Transverse colon (tissue), 4 donors: ENCODE measurements at regions not wholly inside any gene's neighbourhood (a gene's known extent, or its start where the extent isn't known, plus 50 kb on each side); places are given as distances from the start of the nearest gene placed in this dataset.

Experiments used
- POLR2A ChIP-seq: fragments of 450-650 bp; IDR thresholded peaks from one replicate; pipeline ENCODE4 v1.6.1; 2016; ENCODE audit warnings: antibody characterized with exemption, mild to moderate bottlenecking, moderate library complexity
- POLR2AphosphoS5 ChIP-seq, 3 donors: sonication (generic); formaldehyde crosslinking; IDR thresholded peaks; one replicate each; pipeline ENCODE4 v1.6.1; 2016; ENCODE audit warnings: antibody characterized with exemption in 3 of 3
- TF ChIP-seq, protein P1 (sequence below), 5 experiments: fragments of 200-600 bp in 3 of 5; fragments of 450-650 bp in 2 of 5; sonication (generic) in 3 of 5; IDR thresholded peaks; 1 replicate in 2 of 5; 2 replicates in 3 of 5; pipeline ENCODE4 v1.5.1; 2016 to 2017; ENCODE audit warnings: antibody characterized with exemption in 5 of 5, inconsistent platforms in 3 of 5, mild to moderate bottlenecking in 2 of 5, moderate library complexity in 1 of 5

DNA sequence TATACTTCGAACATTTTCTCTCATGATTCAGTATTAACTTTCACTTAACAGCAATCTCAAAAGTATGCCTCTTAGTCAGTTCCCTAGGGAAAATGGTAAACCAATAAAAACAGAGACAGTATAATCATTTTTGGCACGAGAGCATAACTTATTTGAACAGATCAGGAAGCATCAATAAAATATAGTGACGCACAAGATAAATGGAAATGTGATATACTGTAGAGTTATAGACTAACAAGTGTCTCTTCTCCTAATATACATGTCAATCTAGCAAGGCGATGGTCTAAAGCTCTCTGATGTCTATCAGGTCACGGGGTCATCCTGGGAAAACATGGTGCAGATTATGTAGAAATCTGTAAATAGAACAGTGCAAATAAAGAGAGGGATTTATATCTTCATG is 131.6 kb downstream of the HGF start:
- TF ChIP-seq, protein P1, sequence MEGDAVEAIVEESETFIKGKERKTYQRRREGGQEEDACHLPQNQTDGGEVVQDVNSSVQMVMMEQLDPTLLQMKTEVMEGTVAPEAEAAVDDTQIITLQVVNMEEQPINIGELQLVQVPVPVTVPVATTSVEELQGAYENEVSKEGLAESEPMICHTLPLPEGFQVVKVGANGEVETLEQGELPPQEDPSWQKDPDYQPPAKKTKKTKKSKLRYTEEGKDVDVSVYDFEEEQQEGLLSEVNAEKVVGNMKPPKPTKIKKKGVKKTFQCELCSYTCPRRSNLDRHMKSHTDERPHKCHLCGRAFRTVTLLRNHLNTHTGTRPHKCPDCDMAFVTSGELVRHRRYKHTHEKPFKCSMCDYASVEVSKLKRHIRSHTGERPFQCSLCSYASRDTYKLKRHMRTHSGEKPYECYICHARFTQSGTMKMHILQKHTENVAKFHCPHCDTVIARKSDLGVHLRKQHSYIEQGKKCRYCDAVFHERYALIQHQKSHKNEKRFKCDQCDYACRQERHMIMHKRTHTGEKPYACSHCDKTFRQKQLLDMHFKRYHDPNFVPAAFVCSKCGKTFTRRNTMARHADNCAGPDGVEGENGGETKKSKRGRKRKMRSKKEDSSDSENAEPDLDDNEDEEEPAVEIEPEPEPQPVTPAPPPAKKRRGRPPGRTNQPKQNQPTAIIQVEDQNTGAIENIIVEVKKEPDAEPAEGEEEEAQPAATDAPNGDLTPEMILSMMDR (IDR thresholded peaks at IDR 0.05) = no peak
- no peak for TF ChIP-seq POLR2A
- TF ChIP-seq POLR2AphosphoS5 (IDR thresholded peaks at IDR 0.05) = no peak
